BJ (cell line): ENCODE measurements at regions not wholly inside any gene's neighbourhood (a gene's known extent, or its start where the extent isn't known, plus 50 kb on each side); places are given as distances from the start of the nearest gene placed in this dataset.

ENCODE experiments used
- CTCF ChIA-PET: fragments of 350-600 bp; formaldehyde crosslinking; extraction: SDS; loops from one replicate; lab custom pipeline; 2021; ENCODE audit warnings: antibody characterized with exemption, inconsistent platforms; lab: Yijun Ruan, JAX
- POLR2A ChIA-PET: fragments of 300-600 bp; sonication (Branson Sonifier 250); formaldehyde crosslinking; extraction: SDS; loops from one replicate; lab custom pipeline; 2021; ENCODE audit warnings: antibody characterized with exemption; lab: Charles Lee
- DNase-seq: peaks from one replicate; pipeline ENCODE4 v3.0.0-alpha.2; 2011; ENCODE audit warnings: low read depth
- H3K27me3 ChIP-seq: 2 replicates; pipeline ENCODE4 v1.6.0; 2011; ENCODE audit warnings: low read length; ENCODE audit not compliant: control insufficient read depth, insufficient read depth
- H3K36me3 ChIP-seq: 2 replicates; pipeline ENCODE4 v1.5.1; 2011; ENCODE audit warnings: low read length; ENCODE audit not compliant: control insufficient read depth, insufficient read depth
- H3K4me3 ChIP-seq: 2 replicates; pipeline ENCODE4 v1.5.1; 2011; ENCODE audit warnings: low read depth, mild to moderate bottlenecking, control low read depth, low read length
- TF ChIP-seq, protein P1 (sequence below): IDR thresholded peaks from 2 replicates; pipeline ENCODE4 v1.5.1; 2011; ENCODE audit warnings: low read depth, mild to moderate bottlenecking, control low read depth, inconsistent platforms, low read length, moderate library complexity; ENCODE audit not compliant: insufficient read depth

DNA sequence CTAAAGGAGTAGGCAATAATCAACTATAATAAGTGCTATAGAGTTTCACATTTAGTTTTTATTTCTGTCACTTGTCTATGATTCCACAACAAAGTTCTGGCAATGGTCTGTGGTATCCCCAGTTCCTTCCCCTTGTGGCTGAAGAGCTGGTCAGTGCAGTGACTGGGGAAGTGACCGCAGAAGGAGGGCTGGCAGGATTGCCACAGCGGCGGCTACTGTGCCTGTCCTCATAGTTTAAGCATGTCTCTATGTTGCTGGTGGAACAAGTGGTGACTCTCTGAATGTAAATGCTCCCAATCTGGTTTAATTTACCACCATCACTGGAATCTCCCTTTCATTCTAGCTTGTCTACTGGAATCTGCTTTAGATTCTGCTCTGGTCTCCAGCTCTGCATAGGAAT lies 170.6 kb upstream of the GK2 start:
- POLR2A ChIA-PET: no interaction called here
- CTCF ChIA-PET: no interaction called here
- DNase-seq: no peak
- no peak overlapping the region for H3K4me3 ChIP-seq
- no peaks in the 10 kb centered on the region for H3K27me3 ChIP-seq
- TF ChIP-seq, protein P1, sequence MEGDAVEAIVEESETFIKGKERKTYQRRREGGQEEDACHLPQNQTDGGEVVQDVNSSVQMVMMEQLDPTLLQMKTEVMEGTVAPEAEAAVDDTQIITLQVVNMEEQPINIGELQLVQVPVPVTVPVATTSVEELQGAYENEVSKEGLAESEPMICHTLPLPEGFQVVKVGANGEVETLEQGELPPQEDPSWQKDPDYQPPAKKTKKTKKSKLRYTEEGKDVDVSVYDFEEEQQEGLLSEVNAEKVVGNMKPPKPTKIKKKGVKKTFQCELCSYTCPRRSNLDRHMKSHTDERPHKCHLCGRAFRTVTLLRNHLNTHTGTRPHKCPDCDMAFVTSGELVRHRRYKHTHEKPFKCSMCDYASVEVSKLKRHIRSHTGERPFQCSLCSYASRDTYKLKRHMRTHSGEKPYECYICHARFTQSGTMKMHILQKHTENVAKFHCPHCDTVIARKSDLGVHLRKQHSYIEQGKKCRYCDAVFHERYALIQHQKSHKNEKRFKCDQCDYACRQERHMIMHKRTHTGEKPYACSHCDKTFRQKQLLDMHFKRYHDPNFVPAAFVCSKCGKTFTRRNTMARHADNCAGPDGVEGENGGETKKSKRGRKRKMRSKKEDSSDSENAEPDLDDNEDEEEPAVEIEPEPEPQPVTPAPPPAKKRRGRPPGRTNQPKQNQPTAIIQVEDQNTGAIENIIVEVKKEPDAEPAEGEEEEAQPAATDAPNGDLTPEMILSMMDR: no peak
- H3K36me3 ChIP-seq: no peaks in the 10 kb centered on the region

DNA sequence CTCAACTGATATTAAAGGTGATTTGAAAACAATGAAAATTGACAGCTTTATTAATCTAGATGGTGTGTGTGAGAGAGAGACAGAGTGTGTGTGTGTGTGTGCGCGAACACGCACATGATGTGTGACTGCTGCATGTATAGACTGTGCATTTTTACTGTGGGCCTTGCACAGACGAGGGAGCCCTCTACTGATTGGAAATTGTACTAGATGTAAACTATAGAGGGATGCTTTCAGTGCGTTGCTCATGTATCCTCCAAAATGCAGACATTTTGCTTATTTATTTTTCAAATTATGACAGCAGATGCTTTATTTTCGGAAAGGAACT lies 168.4 kb upstream of the GK2 start:
- Histone ChIP-seq H3K36me3 (no peaks in the 10 kb centered on the region), H3K4me3 (no peak overlapping the region), H3K27me3 (no peaks in the 10 kb centered on the region)
- DNase-seq: no peak
- CTCF ChIA-PET: interaction anchor here (0.6 to 1.3 kb wide), 2 partner anchors 518 to 624 kb away, joined by 3 read pairs; no protein-coding TSS in a partner anchor
- POLR2A ChIA-PET: no interaction called here
- TF ChIP-seq, protein P1: peak; percentile 41

DNA sequence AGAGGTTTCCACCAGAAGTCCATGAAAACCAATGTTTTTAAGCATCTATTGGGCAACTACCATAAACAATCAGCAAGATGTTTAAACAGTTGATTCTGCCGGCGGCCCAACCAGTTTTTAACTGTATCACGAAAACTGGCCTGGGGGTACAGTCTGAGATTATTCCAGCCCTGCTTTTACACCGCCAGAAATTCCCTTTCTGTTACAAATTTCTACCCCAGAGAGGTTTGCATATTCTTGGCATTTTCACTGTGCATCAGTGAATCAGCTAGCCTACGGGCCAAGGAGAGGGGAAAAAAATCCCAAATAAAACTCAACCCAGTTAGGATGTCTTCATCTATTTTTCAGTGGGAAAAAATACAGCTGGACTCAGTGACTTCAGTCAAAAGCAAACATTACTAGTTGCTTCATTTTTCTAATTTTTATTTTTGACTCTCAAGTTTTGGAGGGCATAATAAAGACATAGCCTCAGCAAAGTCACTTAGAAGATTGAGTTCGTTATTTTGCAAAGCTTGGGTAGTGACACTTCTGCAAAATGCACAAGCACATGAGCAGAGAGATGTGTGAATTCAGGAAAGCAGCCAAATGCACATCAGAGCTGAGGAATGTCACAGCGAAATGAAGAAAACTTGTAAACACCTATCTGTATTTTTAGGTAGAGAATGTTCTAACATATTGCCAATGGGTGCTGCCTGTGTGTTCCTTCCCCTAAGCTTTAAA lies 167.8 kb upstream of the GK2 start:
- TF ChIP-seq, protein P1: no peak
- ChIA-PET POLR2A (no interaction called here), CTCF (interaction anchor here (0.6 to 1.3 kb wide), 2 partner anchors 517 to 623 kb away, joined by 3 read pairs; no protein-coding TSS in a partner anchor)
- no peak for DNase-seq
- Histone ChIP-seq H3K36me3 (no peaks in the 10 kb centered on the region), H3K27me3 (no peaks in the 10 kb centered on the region), H3K4me3 (no peak overlapping the region)

DNA sequence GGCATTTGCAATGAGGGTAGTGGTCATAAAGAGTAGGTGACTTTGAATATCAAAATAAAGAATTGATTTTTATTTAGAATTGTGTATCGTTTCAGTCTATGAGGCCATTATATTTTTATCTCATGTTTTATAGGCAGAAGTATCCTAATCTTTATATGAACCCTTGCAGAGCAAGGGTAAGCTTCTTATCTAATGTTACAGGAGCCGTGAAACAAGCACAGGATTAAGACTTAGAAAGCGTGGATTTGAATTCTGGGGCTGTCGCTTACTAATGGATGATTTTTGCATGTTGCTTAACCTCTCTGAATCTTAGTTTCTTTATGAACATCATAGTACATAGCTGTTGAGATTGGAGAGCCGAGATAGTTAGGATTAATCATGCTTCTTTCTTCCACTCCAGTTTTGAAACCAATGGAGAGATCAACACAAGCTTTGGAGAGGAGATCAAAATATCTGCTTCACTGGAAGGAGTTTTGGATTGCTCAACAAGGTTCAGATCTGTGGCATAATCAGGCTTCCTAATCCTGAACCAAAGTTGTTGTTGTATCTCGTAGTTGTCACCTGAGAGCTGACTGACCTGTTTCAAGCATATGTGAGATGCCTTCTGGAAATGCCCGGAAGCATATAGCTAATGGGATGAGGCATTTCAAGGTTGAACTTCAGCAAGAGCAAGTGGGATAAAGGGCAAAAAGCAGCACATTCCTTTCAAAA lies 166.9 kb upstream of the GK2 start:
- Histone ChIP-seq H3K4me3 (no peak overlapping the region), H3K27me3 (no peaks in the 10 kb centered on the region), H3K36me3 (no peaks in the 10 kb centered on the region)
- no peak for DNase-seq
- ChIA-PET POLR2A (no interaction called here), CTCF (interaction anchor here (1.2 to 1.3 kb wide), 2 partner anchors 622 to 623 kb away, joined by 3 read pairs; no protein-coding TSS in a partner anchor)
- TF ChIP-seq, protein P1: no peak

- ChIA-PET POLR2A (no interaction called here), CTCF (no interaction called here)
- Histone ChIP-seq H3K36me3 (no peaks in the 10 kb centered on the region), H3K27me3 (no peaks in the 10 kb centered on the region), H3K4me3 (no peak overlapping the region)
- TF ChIP-seq, protein P1: no peak
- DNase-seq: no peak
These were observed 155.2 kb upstream of the GK2 start for GRCh38 chr4:79563219-79563618.
